ACHN (cell line): ENCODE measurements at regions not wholly inside any gene's neighbourhood (a gene's known extent, or its start where the extent isn't known, plus 50 kb on each side); places are given as distances from the start of the nearest gene placed in this dataset.
"Not testable (repeated sequence)": the region's sequence is repeated elsewhere in the genome, so short reads cannot be mapped to it uniquely, and the experiment has no call there.

Experiments used
- DNase-seq: peaks from one replicate; pipeline ENCODE4 v3.0.0-alpha.2; 2015
- in situ Hi-C: cut with HindIII; loops from 2 replicates; pipeline ENCODE4 v1.10.0; 2017; ENCODE audit warnings: low sequenced_read_pairs, low pct_ligation_motif_present, low pct_unique_long_range_greater_than_20kb

- in situ Hi-C loops: no loop called here
- DNase-seq: no peak
Measured at GRCh38 chr6:92292067-92292466, 1127.3 kb downstream of the EPHA7 start.

GRCh38 chr6:92289831-92290230 lies 1129.5 kb downstream of the EPHA7 start:
- DNase-seq: no peak
- in situ Hi-C loops: no loop called here

- in situ Hi-C loops: no loop called here
- no peak for DNase-seq
Measured at GRCh38 chr6:92281571-92282076, 1137.7 kb downstream of the EPHA7 start.

GRCh38 chr6:92275150-92275549 lies 1144.2 kb downstream of the EPHA7 start:
- in situ Hi-C loops: no loop called here
- no peak for DNase-seq

- in situ Hi-C loops: no loop called here
Measured at GRCh38 chr6:92274588-92274987, 1144.8 kb downstream of the EPHA7 start.

GRCh38 chr6:92273694-92274093 lies 1145.7 kb downstream of the EPHA7 start:
- in situ Hi-C loops: no loop called here

More at GRCh38 chr6:92274588-92274987, 1144.8 kb downstream of the EPHA7 start:
- no peak for DNase-seq

GRCh38 chr6:92271091-92271490 lies 1148.3 kb downstream of the EPHA7 start:
- no peak for DNase-seq
- in situ Hi-C loops: no loop called here

More at GRCh38 chr6:92273694-92274093, 1145.7 kb downstream of the EPHA7 start:
- DNase-seq: no peak

GRCh38 chr6:92270365-92270764 lies 1149.0 kb downstream of the EPHA7 start:
- in situ Hi-C loops: no loop called here
- DNase-seq: no peak

GRCh38 chr6:92267335-92267734 lies 1152.0 kb downstream of the EPHA7 start:
- DNase-seq: no peak

GRCh38 chr6:92263864-92264263 lies 1155.5 kb downstream of the EPHA7 start:
- DNase-seq: no peak
- in situ Hi-C loops: no loop called here

More at GRCh38 chr6:92267335-92267734, 1152.0 kb downstream of the EPHA7 start:
- in situ Hi-C loops: no loop called here

GRCh38 chr6:92259171-92259570 lies 1160.2 kb downstream of the EPHA7 start:
- DNase-seq: no peak
- in situ Hi-C loops: no loop called here

- in situ Hi-C loops: no loop called here
- no peak for DNase-seq
Measured at GRCh38 chr6:92243315-92243714, 1176.0 kb downstream of the EPHA7 start.

GRCh38 chr6:92231171-92231701 lies 1188.1 kb downstream of the EPHA7 start:
- in situ Hi-C loops: no loop called here
- no peak for DNase-seq

GRCh38 chr6:92219987-92220386 lies 1199.4 kb downstream of the EPHA7 start:
- in situ Hi-C loops, DNase-seq: not testable (repeated sequence)

- no peak for DNase-seq
- in situ Hi-C loops: no loop called here
Measured at GRCh38 chr6:92216717-92217116, 1202.6 kb downstream of the EPHA7 start.

GRCh38 chr6:92201618-92202017 lies 1217.7 kb downstream of the EPHA7 start:
- DNase-seq: peak; percentile 3
- in situ Hi-C loops: no loop called here

- no peak for DNase-seq
- in situ Hi-C loops: no loop called here
Measured at GRCh38 chr6:92196325-92196724, 1223.0 kb downstream of the EPHA7 start.

GRCh38 chr6:92195796-92196195 lies 1223.6 kb downstream of the EPHA7 start:
- DNase-seq: no peak
- in situ Hi-C loops: no loop called here

GRCh38 chr6:92188016-92188415 lies 1231.3 kb downstream of the EPHA7 start:
- no peak for DNase-seq
- in situ Hi-C loops: no loop called here

- in situ Hi-C loops: no loop called here
- no peak for DNase-seq
Measured at GRCh38 chr6:92184933-92185332, 1234.4 kb downstream of the EPHA7 start.

GRCh38 chr6:92181347-92181746 lies 1238.0 kb downstream of the EPHA7 start:
- in situ Hi-C loops: no loop called here
- no peak for DNase-seq
